ENCODE measurements at regions not wholly inside any gene's neighbourhood (a gene's known extent, or its start where the extent isn't known, plus 50 kb on each side); places are given as distances from the start of the nearest gene placed in this dataset.

- no peak for TF ChIP-seq POLR2AphosphoS5 (IDR thresholded peaks at IDR 0.05; ENCODE audit: low read depth, low read length)
- no peak for TF ChIP-seq REST (IDR thresholded peaks at IDR 0.05; ENCODE audit: insufficient read depth in 1 of 2, low read depth in 2 of 2, low read length in 2 of 2)
- TF ChIP-seq TAF1 (IDR thresholded peaks at IDR 0.05; ENCODE audit: borderline replicate concordance, insufficient read depth, low read length): no peak
- no peak for TF ChIP-seq SIN3A (IDR thresholded peaks at IDR 0.05; ENCODE audit: borderline replicate concordance, insufficient read depth, low read length)
Measured at GRCh38 chr5:72032788-72033187, 74.5 kb upstream of the MAP1B start.

Measured in PFSK-1 (cell line).